Loucy (cell line): ENCODE measurements at regions not wholly inside any gene's neighbourhood (a gene's known extent, or its start where the extent isn't known, plus 50 kb on each side); places are given as distances from the start of the nearest gene placed in this dataset.

Source experiments
- H2AFZ ChIP-seq: fragments of 200-600 bp; sonication (generic); 2 replicates; pipeline ENCODE4 v1.6.0; 2016; ENCODE audit warnings: antibody characterized with exemption, mild to moderate bottlenecking, low read length, moderate library complexity
- H3F3A ChIP-seq: fragments of 200-600 bp; 2 replicates; pipeline ENCODE4 v1.6.0; 2016; ENCODE audit warnings: antibody characterized with exemption, low read depth, mild to moderate bottlenecking
- H3K27me3 ChIP-seq: fragments of 200-600 bp; sonication (generic); 2 replicates; pipeline ENCODE4 v1.6.1; 2014; ENCODE audit warnings: low read length, mild to moderate bottlenecking; ENCODE audit not compliant: insufficient read depth, poor library complexity, severe bottlenecking
- H3K36me3 ChIP-seq: fragments of 200-600 bp; sonication (generic); 2 replicates; pipeline ENCODE4 v1.6.1; 2016; ENCODE audit warnings: low read length; ENCODE audit not compliant: insufficient read depth
- H3K4me1 ChIP-seq: fragments of 200-600 bp; sonication (generic); 2 replicates; pipeline ENCODE4 v1.5.1; 2014; ENCODE audit warnings: low read length, mild to moderate bottlenecking; ENCODE audit not compliant: insufficient read depth, poor library complexity, severe bottlenecking
- H3K4me2 ChIP-seq: fragments of 200-600 bp; sonication (generic); 2 replicates; pipeline ENCODE4 v1.6.0; 2014; ENCODE audit warnings: antibody characterized with exemption, low read length, low read depth, mild to moderate bottlenecking; ENCODE audit not compliant: poor library complexity, severe bottlenecking
- H3K4me3 ChIP-seq: fragments of 200-600 bp; sonication (generic); 2 replicates; pipeline ENCODE4 v1.5.1; 2014; ENCODE audit warnings: low read length, mild to moderate bottlenecking, mixed read lengths; ENCODE audit not compliant: poor library complexity, severe bottlenecking
- H3K79me2 ChIP-seq: fragments of 200-600 bp; sonication (generic); 2 replicates; pipeline ENCODE4 v1.6.1; 2014; ENCODE audit warnings: low read length; ENCODE audit not compliant: insufficient read depth
- H3K9ac ChIP-seq: fragments of 200-600 bp; sonication (generic); 2 replicates; pipeline ENCODE4 v1.6.0; 2014; ENCODE audit warnings: mild to moderate bottlenecking, low read depth, low read length, moderate library complexity; ENCODE audit not compliant: poor library complexity, severe bottlenecking
- H3K9me2 ChIP-seq: fragments of 200-600 bp; sonication (generic); replicated peaks from 2 replicates; pipeline ENCODE4 v1.6.1; 2016; ENCODE audit warnings: low read depth, low read length, mixed read lengths
- H3K9me3 ChIP-seq: fragments of 200-600 bp; sonication (generic); 2 replicates; pipeline ENCODE4 v1.6.1; 2014; ENCODE audit warnings: mild to moderate bottlenecking, antibody characterized with exemption, low read length, low read depth; ENCODE audit not compliant: insufficient read depth
- H4K20me1 ChIP-seq: fragments of 200-600 bp; sonication (generic); 2 replicates; pipeline ENCODE4 v1.6.0; 2014; ENCODE audit warnings: antibody characterized with exemption, low read length, mild to moderate bottlenecking; ENCODE audit not compliant: insufficient read depth, poor library complexity, severe bottlenecking
- EZH2phosphoT487 ChIP-seq: fragments of 200-600 bp; IDR thresholded peaks from 2 replicates; pipeline ENCODE4 v1.6.1; 2018; ENCODE audit warnings: antibody characterized with exemption, mild to moderate bottlenecking, moderate library complexity, borderline replicate concordance
- TF ChIP-seq, protein P1 (sequence below): fragments of 200-600 bp; sonication (generic); conservative IDR thresholded peaks from 2 replicates; pipeline ENCODE4 v1.5.1; 2014; ENCODE audit warnings: mild to moderate bottlenecking, antibody characterized with exemption, low read length

DNA sequence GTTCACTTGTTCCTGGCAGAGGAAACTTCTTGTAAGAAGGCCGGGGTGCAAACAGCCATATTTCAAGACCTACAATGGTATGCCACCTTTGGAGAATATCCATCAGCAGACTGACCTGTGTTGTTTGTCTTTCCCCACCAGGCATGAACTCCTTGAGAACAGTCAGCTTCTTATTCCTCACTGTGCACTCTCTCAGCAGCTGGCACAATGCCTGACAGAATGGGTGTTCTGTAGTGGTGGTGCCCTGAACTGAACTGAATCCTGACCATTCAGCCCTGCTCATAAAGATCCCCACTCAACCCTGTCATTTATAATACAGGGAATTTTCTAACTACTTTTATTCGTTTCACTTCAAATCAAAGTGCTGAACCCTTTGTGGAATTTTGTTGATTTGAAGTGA, 206.9 kb downstream of the COX7C start:
- 0 out of 2 replicates have a peak, but pooled peaks cover 10% of the 10 kb centered on the region for H3K9me3 ChIP-seq
- no peaks in the 10 kb centered on the region for H3F3A ChIP-seq
- H3K36me3 ChIP-seq = 0 out of 2 replicates have a peak, but pooled peaks cover 2% of the 10 kb centered on the region
- TF ChIP-seq, protein P1, sequence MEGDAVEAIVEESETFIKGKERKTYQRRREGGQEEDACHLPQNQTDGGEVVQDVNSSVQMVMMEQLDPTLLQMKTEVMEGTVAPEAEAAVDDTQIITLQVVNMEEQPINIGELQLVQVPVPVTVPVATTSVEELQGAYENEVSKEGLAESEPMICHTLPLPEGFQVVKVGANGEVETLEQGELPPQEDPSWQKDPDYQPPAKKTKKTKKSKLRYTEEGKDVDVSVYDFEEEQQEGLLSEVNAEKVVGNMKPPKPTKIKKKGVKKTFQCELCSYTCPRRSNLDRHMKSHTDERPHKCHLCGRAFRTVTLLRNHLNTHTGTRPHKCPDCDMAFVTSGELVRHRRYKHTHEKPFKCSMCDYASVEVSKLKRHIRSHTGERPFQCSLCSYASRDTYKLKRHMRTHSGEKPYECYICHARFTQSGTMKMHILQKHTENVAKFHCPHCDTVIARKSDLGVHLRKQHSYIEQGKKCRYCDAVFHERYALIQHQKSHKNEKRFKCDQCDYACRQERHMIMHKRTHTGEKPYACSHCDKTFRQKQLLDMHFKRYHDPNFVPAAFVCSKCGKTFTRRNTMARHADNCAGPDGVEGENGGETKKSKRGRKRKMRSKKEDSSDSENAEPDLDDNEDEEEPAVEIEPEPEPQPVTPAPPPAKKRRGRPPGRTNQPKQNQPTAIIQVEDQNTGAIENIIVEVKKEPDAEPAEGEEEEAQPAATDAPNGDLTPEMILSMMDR = no peak
- no peak for TF ChIP-seq EZH2phosphoT487
- H3K4me3 ChIP-seq = no peak overlapping the region
- no peaks in the 10 kb centered on the region for H3K4me1 ChIP-seq
- no peaks in the 10 kb centered on the region for H3K27me3 ChIP-seq
- H3K9ac ChIP-seq = no peak overlapping the region
- H4K20me1 ChIP-seq = no peaks in the 10 kb centered on the region
- no peak overlapping the region for H2AFZ ChIP-seq
- no peak overlapping the region for H3K4me2 ChIP-seq
- H3K9me2 ChIP-seq = no peaks in the 10 kb centered on the region
- no peaks in the 10 kb centered on the region for H3K79me2 ChIP-seq

DNA sequence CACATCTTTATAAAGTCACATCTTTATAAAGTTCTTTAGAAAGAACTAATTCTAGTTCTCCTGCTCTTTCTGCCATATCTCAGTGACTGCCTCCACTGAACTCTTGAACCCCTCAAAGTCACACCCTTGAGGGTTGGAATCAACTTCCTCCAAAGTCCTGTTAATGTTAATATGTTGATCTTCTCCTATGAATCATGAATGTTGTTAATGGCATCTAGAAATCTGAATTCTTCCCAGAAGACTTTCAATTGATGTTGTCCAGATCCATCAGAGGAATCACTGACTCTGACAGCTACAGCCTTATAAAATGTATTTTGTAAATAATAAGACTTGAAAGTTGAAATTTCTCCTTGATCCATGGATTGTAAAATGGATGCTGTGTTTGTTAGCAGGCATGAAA, 213.4 kb downstream of the COX7C start:
- Histone ChIP-seq H2AFZ (no peak overlapping the region), H3K9ac (no peak overlapping the region), H3F3A (no peaks in the 10 kb centered on the region), H3K9me3 (peaks cover 17% of the 10 kb centered on the region; the same call in 1 of the 2 replicates), H4K20me1 (no peaks in the 10 kb centered on the region), H3K9me2 (no peaks in the 10 kb centered on the region), H3K27me3 (no peaks in the 10 kb centered on the region), H3K4me3 (no peak overlapping the region), H3K79me2 (no peaks in the 10 kb centered on the region), H3K4me1 (no peaks in the 10 kb centered on the region), H3K36me3 (0 out of 2 replicates have a peak, but pooled peaks cover 2% of the 10 kb centered on the region), H3K4me2 (no peak overlapping the region)
- no peak for TF ChIP-seq EZH2phosphoT487
- TF ChIP-seq, protein P1 = no peak

DNA sequence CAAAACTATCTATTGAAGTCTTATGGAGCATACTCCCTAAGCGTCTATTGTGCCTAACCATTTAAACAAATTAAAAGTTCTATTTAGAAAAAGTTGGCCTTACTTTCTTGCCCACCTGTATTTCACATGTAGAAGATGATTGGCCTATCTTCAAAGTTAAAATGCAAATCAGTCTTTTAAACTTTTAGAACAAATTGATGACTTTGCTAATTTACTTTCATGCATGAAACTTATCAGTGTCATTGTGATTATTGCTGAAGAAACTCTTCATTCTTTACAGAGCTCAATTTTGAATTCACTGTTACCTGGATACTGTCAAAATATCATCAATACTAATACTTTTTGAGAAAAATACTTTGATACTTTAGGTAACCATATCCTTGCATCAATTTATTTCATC, 216.1 kb downstream of the COX7C start:
- H3K4me1 ChIP-seq = no peaks in the 10 kb centered on the region
- no peak for TF ChIP-seq EZH2phosphoT487
- TF ChIP-seq, protein P1 = no peak
- H3K9ac ChIP-seq = no peak overlapping the region
- H3F3A ChIP-seq = no peaks in the 10 kb centered on the region
- no peaks in the 10 kb centered on the region for H3K36me3 ChIP-seq
- H4K20me1 ChIP-seq = no peaks in the 10 kb centered on the region
- no peaks in the 10 kb centered on the region for H3K9me2 ChIP-seq
- H3K4me2 ChIP-seq = no peak overlapping the region
- peaks cover 6% of the 10 kb centered on the region; the same call in 1 of the 2 replicates for H3K9me3 ChIP-seq
- H3K4me3 ChIP-seq = no peak overlapping the region
- no peak overlapping the region for H2AFZ ChIP-seq
- no peaks in the 10 kb centered on the region for H3K27me3 ChIP-seq
- H3K79me2 ChIP-seq = no peaks in the 10 kb centered on the region
